Heart left ventricle (tissue), 16 donors: ENCODE measurements at regions not wholly inside any gene's neighbourhood (a gene's known extent, or its start where the extent isn't known, plus 50 kb on each side); places are given as distances from the start of the nearest gene placed in this dataset.
A peak's percentile ranks its signal among the peaks of the same experiment; 100 is the strongest.

Experiments
- ATAC-seq, 4 donors: fragments of 200-7000 bp; cut with Tn5 transposase; one replicate each; pipeline ENCODE4 v1.9.1; 2020 to 2022; ENCODE audit warnings: moderate library complexity in 4 of 4, mild to moderate bottlenecking in 3 of 4, moderate number of reproducible peaks in 1 of 4
- DNase-seq, 5 donors: peaks; one replicate each; pipeline ENCODE4 v3.0.0-alpha.2; 2020
- H3K27ac ChIP-seq, 12 donors: fragments of 200-600 bp; sonication (generic) in 4 of 12; one replicate each; pipeline versions ENCODE4 v1.5.0 to v1.8.0; 2016 to 2022; ENCODE audit warnings: mild to moderate bottlenecking in 2 of 12
- H3K27me3 ChIP-seq, 9 donors: fragments of 200-600 bp; sonication (generic) in 2 of 9; one replicate each; pipeline versions ENCODE4 v1.5.1 to v1.8.0; 2016 to 2022; ENCODE audit warnings: mild to moderate bottlenecking in 3 of 9
- H3K36me3 ChIP-seq, 9 donors: fragments of 200-600 bp; sonication (generic) in 2 of 9; one replicate each; pipeline versions ENCODE4 v1.5.0 to v1.8.0; 2018 to 2022; ENCODE audit warnings: mild to moderate bottlenecking in 2 of 9
- H3K4me1 ChIP-seq, 12 donors: fragments of 200-600 bp; sonication (generic) in 4 of 12; one replicate each; pipeline versions ENCODE4 v1.5.0 to v1.8.0; 2016 to 2022; ENCODE audit warnings: mild to moderate bottlenecking in 3 of 12
- H3K4me3 ChIP-seq, 12 donors: fragments of 200-600 bp; sonication (generic) in 4 of 12; one replicate each; pipeline versions ENCODE4 v1.5.0 to v1.8.0; 2017 to 2022; ENCODE audit warnings: mild to moderate bottlenecking in 9 of 12, moderate library complexity in 4 of 12
- H3K9me3 ChIP-seq, 12 donors: fragments of 200-600 bp; sonication (generic) in 4 of 12; one replicate each; pipeline versions ENCODE4 v1.5.0 to v1.8.0; 2016 to 2022; ENCODE audit warnings: mild to moderate bottlenecking in 1 of 12
- POLR2A ChIP-seq, 2 donors: fragments of 450-650 bp; IDR thresholded peaks; one replicate each; pipeline ENCODE4 v1.6.1; 2017; ENCODE audit warnings: antibody characterized with exemption in 2 of 2, mild to moderate bottlenecking in 2 of 2, moderate library complexity in 2 of 2
- WGBS, 4 donors: extraction: QIAGEN DNeasy Blood & Tissue Kit in 2 of 4; methylation state at CpG; one replicate each; pipeline versions ENCODE4 v1.1.5 to v1.1.7; 2013 to 2018; 5-methylcytosine and 5-hydroxymethylcytosine counted together
- intact Hi-C, 10 donors: fragments of 100-400 bp; cut with DNase I; formaldehyde crosslinking; loops; one replicate each; pipeline versions ENCODE4 v1.11.1 to v1.14.2; 2022
- TF ChIP-seq, protein P1 (sequence below), 12 donors: fragments of 200-600 bp; sonication (generic) in 4 of 12; IDR thresholded peaks; one replicate each; pipeline versions ENCODE4 v1.5.0 to v1.8.0; 2018 to 2022; ENCODE audit warnings: antibody characterized with exemption in 12 of 12, mild to moderate bottlenecking in 5 of 12
- donor health status: ischemic (EF 13 %, LVEDD 7.1; RV severe dilation, severe dysfunction).
- donor health status: healthy with polysubstance abuse.
- donor health status: DM: no; HTN: yes; CAD: no.
- donor health status: DM: no; HTN: no; CAD: no.
- donor health status: ischemic (EF 25% LVEDD 6.9; RV normal size, moderate dysfunction).
- donor health status: ischemic (EF 25% LVEDD 5.7; RV mildly dilated, moderate dysfunction).
- donor health status: healthy.
- donor health status: DM: yes; HTN: yes; CAD: no.
- donor health status: ischemic (EF 35%, LVEDD 5.7; RV mildly dilated, moderate dysfunction).
- donor health status: nonischemic (EF 11% LVEDD 7.7; RV severe dilation, severe dysfunction).
- donor health status: DM: yes; HTN: yes; CAD: no.
- donor health status: PGD.
- donor health status: ischemic (EF 29% LVEDD 5.4; RV normal size, mild dysfunction).
- donor health status: nonischemic (EF 23%, LVEDD 6.1; RV moderate dilation, normal function).

DNA sequence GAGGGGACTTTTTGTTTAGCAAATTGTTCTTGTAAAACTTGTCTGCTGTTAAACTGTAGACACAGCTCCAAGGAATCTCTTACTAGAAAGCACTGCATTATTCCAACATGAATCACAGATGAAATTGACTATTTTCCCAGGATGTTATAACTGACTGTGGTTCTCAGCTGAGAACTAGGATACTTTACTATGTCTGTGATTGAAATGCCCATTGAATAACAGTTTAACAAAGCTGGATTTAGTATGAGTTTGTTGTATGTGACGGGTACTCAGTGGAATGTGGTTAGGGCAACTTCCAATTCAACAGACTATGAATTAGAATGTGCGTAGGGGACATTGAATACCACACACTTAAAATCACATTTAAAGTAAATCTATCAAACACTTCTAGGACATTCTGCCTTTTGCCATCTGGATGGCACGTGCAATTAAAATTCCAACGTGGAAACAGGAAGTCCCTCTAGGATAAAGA is 193.4 kb upstream of the PREP start:
- Histone ChIP-seq H3K36me3 (no peaks in the 10 kb centered on the region), H3K4me3 (no peak overlapping the region), H3K9me3 (no peaks in the 10 kb centered on the region), H3K27ac (no peak overlapping the region), H3K4me1 (peaks cover 0 to 59% (median 22%) of the 10 kb centered on the region in 12 donors), H3K27me3 (no peaks in the 10 kb centered on the region)
- WGBS, 4 donors: 50 to 58% (median 56%) methylated on average over 4 of the region's 4 CpGs
- peak in 1 of 4 donors; percentile 20 for ATAC-seq
- no peak for TF ChIP-seq POLR2A (IDR thresholded peaks at IDR 0.05)
- TF ChIP-seq, protein P1, sequence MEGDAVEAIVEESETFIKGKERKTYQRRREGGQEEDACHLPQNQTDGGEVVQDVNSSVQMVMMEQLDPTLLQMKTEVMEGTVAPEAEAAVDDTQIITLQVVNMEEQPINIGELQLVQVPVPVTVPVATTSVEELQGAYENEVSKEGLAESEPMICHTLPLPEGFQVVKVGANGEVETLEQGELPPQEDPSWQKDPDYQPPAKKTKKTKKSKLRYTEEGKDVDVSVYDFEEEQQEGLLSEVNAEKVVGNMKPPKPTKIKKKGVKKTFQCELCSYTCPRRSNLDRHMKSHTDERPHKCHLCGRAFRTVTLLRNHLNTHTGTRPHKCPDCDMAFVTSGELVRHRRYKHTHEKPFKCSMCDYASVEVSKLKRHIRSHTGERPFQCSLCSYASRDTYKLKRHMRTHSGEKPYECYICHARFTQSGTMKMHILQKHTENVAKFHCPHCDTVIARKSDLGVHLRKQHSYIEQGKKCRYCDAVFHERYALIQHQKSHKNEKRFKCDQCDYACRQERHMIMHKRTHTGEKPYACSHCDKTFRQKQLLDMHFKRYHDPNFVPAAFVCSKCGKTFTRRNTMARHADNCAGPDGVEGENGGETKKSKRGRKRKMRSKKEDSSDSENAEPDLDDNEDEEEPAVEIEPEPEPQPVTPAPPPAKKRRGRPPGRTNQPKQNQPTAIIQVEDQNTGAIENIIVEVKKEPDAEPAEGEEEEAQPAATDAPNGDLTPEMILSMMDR (IDR thresholded peaks at IDR 0.05): no peak
- no peak for DNase-seq
- intact Hi-C loops: no loop called here

DNA sequence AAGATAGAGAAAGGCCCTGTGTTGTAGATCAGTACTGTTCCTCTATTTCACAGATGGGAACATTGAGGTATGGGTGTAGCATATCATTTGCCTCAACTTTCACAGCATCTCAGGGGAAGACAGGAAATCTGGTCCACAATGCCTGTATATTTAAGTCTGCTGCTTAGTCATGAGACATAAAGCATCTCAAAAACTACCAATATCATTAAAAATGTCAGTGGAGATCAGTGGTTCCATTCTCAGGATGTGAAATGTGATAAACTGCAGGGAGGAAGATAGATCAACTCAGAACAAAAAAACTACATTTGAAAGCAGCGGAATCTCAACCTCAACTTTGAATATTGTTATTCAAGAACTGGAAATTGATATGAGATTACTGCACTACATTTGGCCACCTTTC is 192.9 kb upstream of the PREP start:
- TF ChIP-seq POLR2A (IDR thresholded peaks at IDR 0.05): no peak
- no peak overlapping the region for H3K4me3 ChIP-seq
- intact Hi-C loops: no loop called here
- no peak for ATAC-seq
- no peaks in the 10 kb centered on the region for H3K9me3 ChIP-seq
- 88 to 97% (median 94%) methylated on average over 1 of the region's 1 CpG for WGBS, 4 donors
- H3K4me1 ChIP-seq: peaks cover 0 to 57% (median 17%) of the 10 kb centered on the region in 12 donors
- no peak for DNase-seq
- no peaks in the 10 kb centered on the region for H3K36me3 ChIP-seq
- H3K27me3 ChIP-seq: no peaks in the 10 kb centered on the region
- no peak overlapping the region for H3K27ac ChIP-seq

DNA sequence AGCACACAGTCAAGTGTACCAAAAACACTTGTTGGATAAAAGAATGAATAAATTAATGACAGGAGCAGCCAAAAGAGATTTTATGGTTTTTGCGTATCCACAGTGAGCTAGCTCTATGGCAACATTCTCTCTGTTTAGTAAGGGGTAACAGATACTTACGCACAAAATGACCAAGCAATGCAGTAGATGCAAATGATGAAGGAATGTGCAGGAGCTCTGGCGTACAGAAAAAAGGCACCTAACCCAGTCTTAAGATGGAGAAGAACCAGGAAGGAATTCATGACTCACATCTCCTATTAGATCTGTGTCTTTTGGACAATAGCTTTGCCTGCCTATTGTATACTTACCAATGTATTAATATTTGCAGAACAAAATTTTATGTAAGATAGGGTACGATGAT is 191.9 kb upstream of the PREP start:
- Histone ChIP-seq H3K27me3 (no peaks in the 10 kb centered on the region), H3K9me3 (no peaks in the 10 kb centered on the region), H3K4me3 (no peak overlapping the region), H3K36me3 (no peaks in the 10 kb centered on the region), H3K4me1 (peaks cover 0 to 52% (median 12%) of the 10 kb centered on the region in 12 donors), H3K27ac (no peak overlapping the region)
- TF ChIP-seq, protein P1 (IDR thresholded peaks at IDR 0.05): no peak
- TF ChIP-seq POLR2A (IDR thresholded peaks at IDR 0.05): no peak
- WGBS, 4 donors: 83 to 94% (median 92%) methylated on average over 4 of the region's 4 CpGs
- intact Hi-C loops: no loop called here
- DNase-seq (no peak), ATAC-seq (no peak)

DNA sequence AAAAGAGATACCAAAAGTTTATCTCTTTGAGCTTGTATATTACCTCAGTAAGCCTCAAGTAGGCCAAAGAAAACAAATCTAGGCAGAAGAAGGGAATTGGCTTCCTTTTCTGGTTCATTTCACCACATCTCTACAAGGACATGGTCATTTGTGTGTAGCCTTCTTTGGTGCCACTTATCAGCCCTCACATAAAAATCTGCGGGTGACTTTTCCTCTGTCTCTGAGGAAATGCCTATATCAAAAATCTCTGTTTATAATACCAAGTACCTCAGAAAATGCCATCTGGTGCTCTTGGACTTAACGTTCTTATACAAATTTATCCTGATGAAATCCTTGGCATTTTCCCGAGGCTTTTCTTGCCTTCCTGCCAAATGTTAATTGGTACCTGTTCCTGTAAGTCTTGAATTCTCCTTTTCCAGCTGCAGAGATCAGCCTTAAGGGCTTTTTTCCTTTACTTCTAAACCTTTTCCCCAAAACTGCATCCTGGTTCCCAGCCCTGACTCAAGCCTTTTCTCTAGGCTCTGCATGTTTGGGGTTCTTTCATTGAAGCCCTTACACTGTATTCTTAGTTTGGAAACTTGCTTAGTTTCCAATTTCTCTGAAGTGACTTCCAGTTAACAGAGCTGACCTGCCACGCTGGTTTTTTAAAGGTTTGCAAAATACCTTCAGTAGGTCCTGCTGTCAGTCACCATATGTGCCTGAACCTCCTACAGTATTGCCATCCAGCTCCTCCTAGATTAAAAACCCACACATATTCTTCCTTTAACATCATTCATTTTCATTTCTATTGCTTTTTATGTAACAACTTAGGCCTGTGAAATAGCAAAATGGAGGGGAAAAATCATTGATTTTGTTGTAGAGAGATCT is 191.2 kb upstream of the PREP start:
- ATAC-seq: no peak
- Histone ChIP-seq H3K36me3 (no peaks in the 10 kb centered on the region), H3K4me3 (no peak overlapping the region), H3K27ac (peak overlapping the region in 1 of 12 donors; percentile 34), H3K4me1 (peaks cover 0 to 47% (median 12%) of the 10 kb centered on the region in 12 donors), H3K9me3 (no peaks in the 10 kb centered on the region), H3K27me3 (no peaks in the 10 kb centered on the region)
- 52 to 68% (median 58%) methylated on average over 4 of the region's 4 CpGs for WGBS, 4 donors
- no peak for TF ChIP-seq POLR2A (IDR thresholded peaks at IDR 0.05)
- TF ChIP-seq, protein P1 (IDR thresholded peaks at IDR 0.05): no peak
- no peak for DNase-seq
- intact Hi-C loops: no loop called here
